HG03139 (cell line): ENCODE measurements at regions not wholly inside any gene's neighbourhood (a gene's known extent, or its start where the extent isn't known, plus 50 kb on each side); places are given as distances from the start of the nearest gene placed in this dataset.

ENCODE experiments used
- ATAC-seq: cut with Tn5 transposase; IDR thresholded peaks from one replicate; pipeline ENCODE4 v1.9.1; 2021; ENCODE audit not compliant: unreplicated experiment

DNA sequence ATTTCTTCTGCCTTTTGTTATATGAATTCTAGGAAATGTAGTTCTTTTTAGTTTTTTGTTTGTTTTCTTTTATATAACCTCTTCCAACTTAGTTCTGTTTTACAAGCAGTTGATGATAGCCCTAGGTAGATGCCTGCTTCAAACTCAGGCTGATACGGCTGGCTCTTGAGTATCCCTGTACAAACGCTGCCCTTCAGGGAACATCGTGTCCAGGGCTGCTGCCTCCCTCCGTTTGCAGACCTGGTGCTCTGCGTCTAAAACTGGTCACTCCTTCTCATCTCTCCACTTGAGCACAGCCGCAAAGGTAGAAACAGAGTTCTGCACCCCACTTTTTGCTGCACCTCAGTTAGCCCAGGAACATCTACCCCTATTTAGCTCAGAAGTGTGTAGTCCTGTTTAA is 310.1 kb downstream of the PRL start:
- ATAC-seq = no peak

DNA sequence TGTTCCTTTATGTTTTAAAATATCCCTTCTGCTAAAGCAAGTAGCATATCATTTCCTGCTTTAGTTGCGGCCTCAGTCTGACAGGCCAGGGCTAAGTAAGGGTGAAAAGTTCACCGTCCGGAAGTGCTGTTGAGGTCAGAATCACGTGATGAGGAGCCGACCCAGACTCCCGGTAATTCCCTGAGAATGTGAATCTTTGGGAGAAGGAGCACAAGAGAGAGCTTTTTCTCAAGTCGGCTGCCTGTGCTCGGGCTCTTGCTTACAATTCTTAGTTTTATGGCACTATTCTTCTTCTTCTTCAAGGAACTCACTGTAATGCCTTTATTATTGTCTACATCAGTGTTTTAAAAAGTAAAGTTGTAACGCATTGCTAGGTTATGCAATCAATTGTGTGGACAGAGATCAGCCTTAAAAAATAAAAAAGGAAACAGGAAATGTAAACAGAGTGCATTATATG is 309.3 kb downstream of the PRL start:
- ATAC-seq = peak; percentile 96

DNA sequence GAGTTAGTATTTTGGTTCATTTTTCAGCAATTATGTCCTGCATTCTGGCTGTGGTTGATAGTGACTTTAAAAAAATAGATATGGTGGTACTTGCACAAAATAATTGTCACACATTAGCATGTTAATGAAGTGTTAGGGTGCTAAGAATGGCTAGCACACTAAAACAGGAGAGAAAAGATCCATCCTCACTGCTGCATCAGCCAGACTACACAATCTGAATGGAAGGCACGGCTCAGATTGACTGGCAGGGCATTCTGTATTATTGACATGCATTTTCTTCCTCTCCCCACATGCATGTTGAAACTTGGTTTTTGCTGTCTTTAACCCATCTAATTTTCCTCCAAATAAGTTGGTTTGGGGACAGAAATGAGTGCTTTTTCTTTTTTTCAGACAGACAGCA is 306.3 kb downstream of the PRL start:
- ATAC-seq = no peak

DNA sequence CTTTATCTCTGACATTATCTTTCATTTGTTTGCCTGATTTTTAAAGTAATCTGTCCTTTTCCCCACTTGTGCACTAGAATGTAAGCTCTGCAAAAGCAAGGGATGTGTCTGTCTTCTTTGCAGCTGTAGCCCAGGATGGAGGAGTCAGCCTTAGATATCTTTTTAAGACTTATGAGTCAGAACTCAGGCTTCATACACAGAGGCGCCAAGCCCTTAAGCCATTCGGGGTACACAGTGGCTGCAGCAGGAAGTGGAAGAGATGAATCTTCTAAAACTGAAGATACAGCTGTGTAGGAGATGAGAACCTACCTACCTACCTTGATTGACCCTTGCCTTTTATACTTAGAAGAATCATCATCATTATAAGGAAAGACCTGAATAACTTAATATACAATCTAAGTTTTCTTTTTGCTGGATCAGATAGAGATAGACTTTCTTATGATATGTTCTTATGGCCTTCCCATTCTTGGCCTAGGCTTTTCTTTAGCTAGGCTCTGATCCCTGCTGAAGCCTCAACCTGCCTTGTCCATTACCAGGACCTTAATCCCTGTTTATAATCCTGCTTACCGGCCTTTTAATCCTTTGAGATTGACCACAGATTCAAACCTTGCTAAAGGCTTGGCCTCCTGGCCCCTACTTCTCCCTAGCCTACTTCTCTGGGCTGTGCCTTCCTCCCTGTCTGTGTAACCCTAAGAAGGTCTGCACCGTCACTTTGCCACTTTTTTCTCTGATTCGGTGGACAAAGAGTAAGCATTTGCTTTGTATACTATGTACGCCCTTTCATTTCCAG is 304.5 kb downstream of the PRL start:
- ATAC-seq = no peak

DNA sequence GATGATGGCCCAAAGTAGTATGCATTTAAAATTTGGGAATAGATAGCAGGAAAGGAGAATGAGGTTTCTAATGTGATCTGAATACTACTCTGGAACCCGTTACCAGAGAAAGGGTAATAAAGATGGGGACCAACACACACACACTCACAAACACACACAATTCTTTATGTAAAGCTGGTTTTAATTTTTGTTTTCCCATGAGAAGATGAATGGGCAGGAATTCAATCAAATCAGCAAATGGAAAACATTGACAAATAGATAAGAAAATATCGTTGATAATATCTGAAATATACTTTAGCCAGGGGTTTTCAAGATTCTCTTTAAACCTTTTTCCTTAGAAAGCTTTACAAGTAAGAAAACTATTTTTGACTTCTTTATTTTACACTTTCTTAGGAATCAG is 303.0 kb downstream of the PRL start:
- ATAC-seq = no peak

DNA sequence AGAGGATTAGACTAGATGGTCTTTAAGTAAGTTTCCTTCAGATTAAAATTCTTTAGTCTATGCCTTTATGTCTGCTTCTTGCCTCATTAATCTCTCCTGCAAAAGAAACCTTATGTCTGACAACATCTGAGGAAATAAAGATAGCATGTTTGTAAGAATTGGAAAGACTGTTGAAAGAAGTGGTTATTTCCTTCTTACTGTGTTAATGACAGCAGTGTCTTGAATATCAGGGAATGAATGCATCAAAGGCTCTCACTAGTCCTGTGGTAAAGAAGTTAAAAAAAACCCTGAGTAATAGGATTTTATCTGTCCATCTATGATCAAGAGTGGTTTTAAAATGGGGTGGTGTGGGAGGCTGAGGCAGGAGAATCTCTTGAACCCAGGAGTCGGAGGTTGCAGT is 302.0 kb downstream of the PRL start:
- ATAC-seq = no peak

DNA sequence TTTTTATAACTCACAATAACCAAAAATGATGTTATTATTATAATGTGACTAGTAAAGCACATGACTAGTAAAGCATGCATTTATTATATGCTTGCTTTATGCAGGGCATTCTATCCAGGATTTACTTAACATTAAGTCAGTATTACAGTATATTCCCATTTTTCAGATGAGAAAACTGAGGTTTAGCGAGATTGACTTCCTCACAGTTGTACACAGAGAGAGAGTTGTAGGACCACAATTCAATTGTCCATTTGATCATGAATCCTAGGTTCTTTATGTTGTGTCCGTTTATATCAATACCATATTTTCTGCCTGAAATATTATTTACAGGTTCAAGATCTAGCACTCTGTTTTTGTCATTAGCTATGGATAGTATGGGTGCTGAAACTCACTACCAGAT is 301.5 kb downstream of the PRL start:
- ATAC-seq = no peak

DNA sequence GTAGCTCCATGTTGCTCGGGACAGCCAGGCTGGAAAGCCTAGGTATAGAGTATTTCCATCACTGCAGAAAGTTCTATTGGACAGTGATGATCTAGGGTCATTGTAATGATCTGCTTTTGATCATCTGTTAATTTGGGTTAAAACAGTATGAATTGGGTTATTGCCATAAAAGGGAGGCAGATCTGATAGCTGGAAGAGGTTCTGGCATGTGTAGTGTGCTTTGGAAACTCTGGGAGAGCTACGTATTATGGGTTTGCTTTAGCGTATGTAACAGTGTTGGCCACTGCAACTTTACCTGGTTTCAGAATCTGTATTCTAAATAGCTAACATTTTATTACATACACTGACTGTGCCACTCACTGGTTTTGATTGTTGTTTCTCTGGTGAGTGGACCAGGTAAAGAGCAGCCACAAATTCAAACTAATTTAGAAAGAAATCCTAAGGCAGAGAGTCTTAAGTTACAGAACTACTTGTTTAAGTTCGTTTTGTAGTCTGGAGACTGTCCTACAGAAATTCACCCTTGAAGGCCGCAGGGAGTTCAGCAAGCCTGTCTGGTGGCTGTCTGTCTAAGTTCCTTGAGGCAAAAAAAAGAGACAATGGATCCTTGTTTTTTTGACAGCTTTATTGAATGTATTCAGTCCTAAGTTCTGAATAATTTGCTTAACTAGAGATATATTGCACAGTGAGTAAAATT is 300.3 kb downstream of the PRL start:
- ATAC-seq = no peak

DNA sequence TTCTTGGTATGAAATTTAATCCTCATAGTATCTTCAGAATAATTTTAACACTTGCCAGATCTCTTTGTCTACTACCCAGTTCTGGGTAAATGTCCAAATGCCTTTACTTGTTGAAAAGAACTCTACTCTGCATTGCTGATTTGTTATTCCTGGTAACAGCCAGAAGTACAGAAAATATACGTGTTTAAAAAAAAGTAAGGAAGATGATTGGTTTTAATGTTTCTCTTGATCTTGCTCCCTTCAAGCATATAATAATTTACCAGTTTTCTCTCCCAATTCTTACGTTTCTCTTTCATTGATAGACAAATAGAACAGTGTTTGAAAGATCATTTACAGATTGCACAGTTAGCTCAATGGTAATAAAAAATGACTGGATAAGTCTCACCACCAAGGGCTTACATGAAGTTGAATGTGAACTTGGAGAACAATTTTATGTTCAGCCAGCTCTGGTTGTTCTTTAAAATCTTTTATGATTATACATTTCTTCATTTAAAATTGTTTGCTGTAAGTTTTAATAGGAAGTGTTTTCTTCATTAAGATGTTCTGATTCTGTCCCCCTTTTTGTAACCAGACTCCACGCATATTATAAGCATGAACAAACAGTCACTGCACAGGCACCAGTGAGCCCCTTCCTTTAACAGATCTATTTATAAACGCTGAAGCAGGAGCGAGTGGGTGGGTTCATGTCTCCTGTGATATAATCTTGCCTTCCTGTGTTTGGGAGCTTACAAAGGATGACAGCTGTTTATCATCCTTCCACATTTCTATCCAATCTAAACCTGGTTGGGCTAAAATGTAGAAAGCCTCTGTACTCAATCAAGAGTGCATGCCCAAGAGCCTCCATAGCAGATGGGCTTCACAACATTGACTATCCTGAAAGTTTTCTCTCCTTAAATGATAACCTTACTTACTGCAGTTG is 299.5 kb downstream of the PRL start:
- ATAC-seq = no peak

DNA sequence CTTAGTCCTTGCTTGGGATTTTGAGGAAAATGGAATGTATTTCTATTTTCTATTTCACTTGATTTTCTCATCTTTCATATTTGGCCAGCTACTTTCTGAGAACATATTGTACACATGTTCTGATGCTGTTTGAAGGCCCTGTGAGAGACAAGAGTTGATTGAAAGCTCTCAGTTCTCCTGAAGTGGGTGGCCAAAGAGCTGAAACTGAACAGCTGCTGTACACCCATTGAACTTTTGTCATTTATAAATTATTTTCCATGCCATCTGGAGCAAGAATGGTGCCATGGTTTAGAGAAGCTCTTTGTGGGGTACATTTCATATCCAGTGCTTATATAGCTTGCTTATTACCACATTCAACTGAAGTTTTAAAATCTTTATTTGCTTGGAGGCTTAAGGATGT is 298.3 kb downstream of the PRL start:
- ATAC-seq = no peak

DNA sequence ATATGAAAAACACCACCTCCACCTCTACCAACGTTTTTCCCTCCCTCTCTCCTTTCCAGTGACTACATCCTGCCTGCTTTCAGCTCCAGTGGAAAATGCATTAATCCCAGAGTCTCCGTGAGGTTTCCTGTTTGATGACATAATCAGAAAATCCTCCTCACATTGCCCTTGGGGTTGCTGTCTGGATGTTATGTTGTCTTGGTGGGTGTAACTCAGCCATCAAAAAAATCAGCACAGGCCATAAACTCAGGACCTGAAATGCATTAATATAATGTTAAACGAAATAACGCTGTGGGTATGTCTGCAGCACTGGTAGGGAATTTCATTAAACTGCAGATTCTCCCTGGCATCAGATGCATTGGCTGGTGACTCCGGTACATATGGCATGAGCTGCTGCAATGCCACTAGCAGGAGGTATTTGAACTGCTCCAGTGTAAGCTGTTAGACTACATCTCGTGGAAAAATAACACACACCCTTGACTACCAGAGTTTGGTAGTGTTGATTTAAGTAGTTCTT is 297.8 kb downstream of the PRL start:
- no peak for ATAC-seq

DNA sequence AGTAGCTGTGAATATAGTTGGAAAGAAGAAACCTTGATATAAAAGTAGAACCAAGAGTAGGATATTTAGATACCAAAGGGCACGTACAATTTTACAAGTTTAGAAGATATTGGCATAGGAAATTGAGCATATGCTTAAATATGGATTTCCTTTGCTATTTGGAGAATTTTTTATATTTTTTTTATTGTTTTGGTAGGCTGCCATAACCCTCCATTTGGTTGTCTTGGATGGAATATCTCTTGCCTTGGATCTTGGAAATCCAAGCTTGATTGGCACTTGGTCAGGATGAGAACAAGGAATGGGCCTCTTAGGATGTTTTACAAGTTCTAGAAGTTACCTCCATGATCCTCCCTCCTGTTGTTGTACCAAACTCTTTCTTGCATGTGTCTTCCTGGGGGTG is 297.1 kb downstream of the PRL start:
- no peak for ATAC-seq

DNA sequence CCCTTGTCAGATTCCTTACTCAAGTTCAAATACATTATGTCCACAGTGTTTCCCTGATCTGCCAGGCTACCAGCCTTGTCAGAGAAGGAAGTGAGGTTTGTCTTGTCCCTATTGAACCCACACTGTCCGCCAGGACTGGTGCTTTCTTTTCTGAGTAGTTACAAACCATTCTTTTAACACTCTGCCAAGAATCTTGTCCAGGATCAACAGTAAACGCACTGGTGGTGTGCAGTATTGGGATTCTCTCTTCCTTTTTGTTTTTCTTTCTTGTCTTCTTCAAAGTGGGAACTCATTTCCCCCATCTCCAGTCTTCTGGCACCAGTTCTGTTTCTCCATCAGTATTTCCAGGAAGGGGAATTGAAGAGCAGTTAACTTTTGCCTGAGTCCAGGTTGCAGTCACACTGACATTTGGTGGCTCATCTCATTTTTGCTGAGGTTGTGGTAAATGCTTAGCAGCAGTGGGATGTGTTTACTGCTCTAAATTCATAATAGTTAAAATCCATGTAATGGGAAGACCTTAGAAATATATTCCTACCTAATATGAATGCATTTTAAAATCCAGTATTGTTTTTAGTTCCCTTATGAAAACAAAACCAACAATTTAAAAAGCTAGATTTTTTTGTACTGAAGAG is 295.3 kb downstream of the PRL start:
- ATAC-seq = no peak

DNA sequence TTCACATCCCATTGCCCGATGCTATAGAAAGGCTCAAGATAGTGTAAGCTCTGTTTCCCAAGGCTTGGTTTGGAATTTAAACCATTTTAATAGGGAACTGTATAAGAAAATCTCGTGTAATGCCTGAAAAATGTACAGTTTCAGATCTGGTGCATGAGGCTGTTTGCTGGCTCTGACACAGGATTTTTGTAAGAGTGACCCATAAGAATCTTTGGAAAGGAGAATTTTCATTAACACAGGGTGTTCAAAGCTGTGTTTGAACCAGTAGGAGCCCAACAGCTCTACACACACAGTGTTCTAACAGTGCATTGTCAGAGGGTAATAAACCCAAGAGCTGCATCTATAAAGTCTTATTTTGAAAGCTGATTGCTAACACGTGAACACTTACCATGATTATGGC is 293.5 kb downstream of the PRL start:
- no peak for ATAC-seq

DNA sequence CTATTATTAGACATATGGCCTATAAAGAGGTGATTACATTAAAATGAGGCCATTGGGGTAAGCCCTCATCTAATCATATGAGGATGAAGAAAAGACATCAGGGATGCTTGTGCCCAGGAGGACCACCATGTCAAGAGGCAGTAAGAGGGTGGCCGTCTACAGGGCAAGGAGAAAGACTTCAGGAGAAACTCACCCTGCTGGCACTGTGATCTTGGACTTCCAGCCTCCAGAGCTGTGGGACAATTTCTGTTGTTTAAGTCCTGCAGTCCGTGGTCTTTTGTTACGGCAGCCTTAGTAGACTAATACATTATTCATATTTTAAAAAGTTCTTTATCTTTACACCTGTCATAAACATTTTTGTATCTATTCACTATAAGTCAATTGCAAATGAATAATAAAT is 290.0 kb downstream of the PRL start:
- no peak for ATAC-seq

DNA sequence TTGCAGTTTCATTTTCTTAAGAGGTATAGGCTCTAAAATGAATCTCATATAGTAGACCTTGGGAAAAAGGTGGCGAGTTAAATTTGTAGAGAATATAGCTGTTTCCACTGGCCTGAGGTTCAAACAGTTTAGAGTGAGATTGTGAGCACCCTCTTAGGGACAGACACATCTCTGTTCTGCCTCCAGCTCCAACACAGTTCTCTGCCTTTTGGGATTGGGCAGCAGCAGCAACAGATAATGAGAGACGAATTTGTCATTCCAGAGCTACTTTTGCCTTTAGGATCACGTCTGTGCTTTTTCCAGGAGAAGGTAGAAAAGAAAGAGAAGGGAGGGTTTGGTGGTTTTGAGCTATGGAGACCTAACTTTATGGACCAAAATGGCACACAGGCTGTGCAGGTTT is 289.4 kb downstream of the PRL start:
- ATAC-seq = no peak

DNA sequence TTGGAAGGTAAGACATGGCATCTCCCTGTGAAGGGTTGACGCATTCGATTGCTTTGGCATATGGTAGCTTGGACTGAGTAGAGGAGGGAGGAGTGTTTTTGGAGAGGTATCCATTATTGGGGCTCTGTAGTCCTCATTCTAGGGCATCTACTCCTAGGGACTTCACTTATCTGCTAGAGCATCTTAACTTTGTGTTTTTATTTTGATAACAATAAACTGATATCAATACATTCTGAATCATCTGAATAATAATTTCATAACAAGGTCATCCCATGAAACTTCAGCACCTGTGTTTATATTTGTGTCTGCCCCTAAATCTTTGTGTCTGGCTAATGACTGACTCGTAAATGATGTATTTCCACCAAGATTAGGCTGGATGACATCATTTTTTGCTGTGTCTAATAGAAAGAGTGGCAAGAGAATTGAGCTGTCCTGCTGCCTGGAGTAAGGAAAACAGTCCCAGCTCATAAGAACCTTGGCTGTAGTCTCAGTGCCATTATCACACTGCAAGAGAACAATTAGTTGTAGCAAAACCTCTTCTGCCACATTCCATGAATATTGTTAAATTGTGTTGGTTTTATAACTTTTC is 288.5 kb downstream of the PRL start:
- no peak for ATAC-seq

DNA sequence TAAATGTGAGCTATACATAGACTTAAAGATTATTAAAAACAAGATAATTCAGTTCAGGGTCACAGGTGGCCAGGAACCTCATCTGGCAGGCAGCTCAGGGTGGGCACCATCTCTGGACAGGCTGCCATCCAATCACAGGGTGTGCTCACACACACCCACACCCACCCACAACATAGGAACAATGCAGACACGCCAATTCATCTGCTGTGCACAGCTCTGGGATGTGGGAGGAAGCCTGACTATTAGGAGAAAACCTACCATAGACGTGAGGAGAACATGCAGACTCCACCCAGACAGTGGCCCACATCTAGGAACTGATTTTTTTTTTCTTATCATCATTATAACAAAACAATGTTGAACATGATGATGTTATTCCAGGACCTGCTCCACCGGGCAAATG is 286.7 kb downstream of the PRL start:
- ATAC-seq = no peak

DNA sequence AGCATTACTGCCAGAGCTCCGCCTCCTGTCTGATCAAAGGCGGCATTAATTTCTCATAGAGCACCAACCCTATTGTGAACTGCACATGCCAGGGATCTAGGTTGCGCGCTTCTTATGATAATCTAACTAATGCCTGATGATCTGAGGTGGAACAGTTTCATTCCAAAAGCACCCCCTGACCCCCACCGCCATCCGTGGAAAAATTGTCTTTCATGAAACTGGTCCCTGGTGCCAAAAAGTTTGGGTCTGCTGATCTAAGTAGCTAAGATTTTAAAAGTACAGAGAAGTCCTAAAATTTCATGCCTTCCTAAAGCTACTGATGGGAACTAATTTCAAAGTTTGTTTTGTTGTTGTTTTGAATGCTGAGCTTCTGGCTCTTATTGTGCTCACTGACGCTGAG is 281.6 kb downstream of the PRL start:
- no peak for ATAC-seq

DNA sequence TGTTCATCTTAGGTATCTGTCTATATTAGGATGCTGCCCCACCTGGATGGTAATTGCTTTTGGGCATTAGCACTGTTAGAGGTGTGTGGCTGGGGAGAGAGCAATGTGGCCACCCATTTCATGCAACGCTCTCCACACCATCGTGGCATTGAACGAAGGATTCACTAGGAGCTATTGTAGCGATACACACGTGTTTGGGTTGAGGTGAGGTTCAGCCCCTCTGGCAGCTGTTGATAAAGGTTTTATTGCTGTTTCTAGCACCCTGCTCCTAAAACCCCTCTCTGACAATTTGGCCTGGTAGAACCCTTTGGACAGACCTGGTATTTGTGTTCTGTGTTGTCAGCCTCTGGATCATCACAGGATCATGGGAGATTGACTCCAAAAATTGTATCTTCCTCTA is 280.9 kb downstream of the PRL start:
- no peak for ATAC-seq

DNA sequence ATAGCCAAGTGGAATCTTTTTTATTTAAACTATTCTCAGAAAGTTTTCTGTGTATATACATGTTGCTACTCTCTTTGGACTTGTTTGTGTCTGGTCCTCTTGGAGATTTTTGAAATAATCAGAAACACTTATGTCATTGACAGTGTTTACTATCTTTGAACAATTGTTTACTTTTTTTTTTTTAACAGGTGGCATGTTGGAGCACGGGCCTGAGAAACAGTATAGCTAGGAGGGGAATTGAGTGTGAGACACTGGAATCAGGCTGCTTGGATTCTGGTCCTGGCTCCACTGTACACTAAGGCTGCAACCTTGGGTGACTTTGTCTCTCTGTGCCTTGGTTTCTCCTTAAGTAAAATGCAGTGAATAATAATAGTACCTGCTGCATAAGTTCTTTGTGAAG is 279.6 kb downstream of the PRL start:
- no peak for ATAC-seq
